ENCODE measurements at regions not wholly inside any gene's neighbourhood (a gene's known extent, or its start where the extent isn't known, plus 50 kb on each side); places are given as distances from the start of the nearest gene placed in this dataset.

DNA sequence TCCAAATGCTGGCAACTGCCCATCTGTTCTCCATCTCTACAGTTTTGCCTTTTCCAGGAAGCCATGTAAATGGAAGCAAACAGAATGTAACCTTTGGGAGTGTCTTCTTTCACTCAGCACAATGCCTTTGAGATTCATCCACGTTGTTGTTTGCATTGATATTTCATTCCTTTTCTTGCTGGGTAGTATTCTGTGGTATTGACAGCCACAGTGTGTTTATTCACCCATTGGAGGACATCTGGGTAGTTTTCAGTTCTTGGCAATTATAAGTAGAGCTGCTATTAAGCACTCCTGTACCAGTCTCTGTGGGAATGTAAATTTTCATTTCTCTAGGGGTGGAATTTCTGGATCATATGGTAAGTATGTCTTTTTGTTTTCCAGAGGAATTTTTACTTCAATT is 194.3 kb upstream of the RPS6KA3 start:
- TF ChIP-seq, protein P1, sequence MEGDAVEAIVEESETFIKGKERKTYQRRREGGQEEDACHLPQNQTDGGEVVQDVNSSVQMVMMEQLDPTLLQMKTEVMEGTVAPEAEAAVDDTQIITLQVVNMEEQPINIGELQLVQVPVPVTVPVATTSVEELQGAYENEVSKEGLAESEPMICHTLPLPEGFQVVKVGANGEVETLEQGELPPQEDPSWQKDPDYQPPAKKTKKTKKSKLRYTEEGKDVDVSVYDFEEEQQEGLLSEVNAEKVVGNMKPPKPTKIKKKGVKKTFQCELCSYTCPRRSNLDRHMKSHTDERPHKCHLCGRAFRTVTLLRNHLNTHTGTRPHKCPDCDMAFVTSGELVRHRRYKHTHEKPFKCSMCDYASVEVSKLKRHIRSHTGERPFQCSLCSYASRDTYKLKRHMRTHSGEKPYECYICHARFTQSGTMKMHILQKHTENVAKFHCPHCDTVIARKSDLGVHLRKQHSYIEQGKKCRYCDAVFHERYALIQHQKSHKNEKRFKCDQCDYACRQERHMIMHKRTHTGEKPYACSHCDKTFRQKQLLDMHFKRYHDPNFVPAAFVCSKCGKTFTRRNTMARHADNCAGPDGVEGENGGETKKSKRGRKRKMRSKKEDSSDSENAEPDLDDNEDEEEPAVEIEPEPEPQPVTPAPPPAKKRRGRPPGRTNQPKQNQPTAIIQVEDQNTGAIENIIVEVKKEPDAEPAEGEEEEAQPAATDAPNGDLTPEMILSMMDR (IDR thresholded peaks at IDR 0.05) = no peak
- no peak for DNase-seq (ENCODE audit: low spot score in 2 of 2)
- H3K4me3 ChIP-seq = no peak overlapping the region
- H3K36me3 ChIP-seq = no peaks in the 10 kb centered on the region
- H3K27me3 ChIP-seq = no peaks in the 10 kb centered on the region
- no peak overlapping the region for H3K27ac ChIP-seq
- H3K4me1 ChIP-seq = no peaks in the 10 kb centered on the region
- H3K9me3 ChIP-seq = no peaks in the 10 kb centered on the region
- intact Hi-C loops (cut with DNase I) = no loop called here

DNA sequence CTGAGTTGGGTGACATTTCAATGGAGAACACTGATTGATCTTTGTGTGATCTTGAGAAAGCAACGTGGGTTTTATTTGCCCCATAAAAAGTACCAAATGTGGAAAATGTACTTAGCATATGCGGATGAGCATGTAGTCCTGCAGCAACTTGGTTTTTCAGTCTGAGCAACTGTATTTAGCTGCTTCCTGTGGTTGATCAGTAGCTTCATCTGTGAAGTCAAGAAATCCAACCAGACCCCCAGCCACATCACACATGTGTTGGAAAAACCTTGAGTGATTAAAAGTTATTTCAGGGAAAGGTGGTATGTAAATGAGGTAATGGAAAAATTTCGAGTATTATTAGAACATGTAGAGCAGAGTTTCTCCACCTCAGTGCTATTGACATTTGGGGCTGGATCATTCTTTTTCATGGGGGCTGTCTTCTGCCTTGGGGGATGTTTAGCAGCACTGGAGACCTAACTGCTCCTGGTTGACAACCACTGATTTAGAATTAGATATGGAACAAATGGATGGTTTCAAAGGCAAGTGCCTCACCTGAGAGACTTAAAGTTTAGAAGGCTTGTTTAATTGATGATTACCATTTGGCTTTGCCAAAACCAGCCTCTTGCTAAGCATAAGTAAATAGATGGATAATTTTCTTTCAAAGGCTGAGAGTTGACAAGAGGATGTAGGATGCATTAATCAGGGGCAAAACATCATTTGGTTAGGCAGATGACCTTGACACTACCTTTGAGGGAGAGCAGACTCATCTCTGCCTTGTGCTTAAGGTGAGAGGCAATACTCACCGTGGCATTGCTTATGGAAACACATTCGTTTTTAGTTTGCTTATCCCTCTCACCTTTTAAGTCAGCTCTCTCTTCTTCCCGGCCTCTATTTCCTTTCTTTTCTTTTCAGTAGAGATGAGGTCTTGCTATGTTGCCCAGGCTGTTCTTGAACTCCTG is 193.0 kb upstream of the RPS6KA3 start:
- Histone ChIP-seq H3K27ac (no peak overlapping the region), H3K9me3 (no peaks in the 10 kb centered on the region), H3K4me3 (no peak overlapping the region), H3K36me3 (no peaks in the 10 kb centered on the region), H3K27me3 (no peaks in the 10 kb centered on the region), H3K4me1 (no peaks in the 10 kb centered on the region)
- TF ChIP-seq, protein P1 (IDR thresholded peaks at IDR 0.05) = no peak
- intact Hi-C loops (cut with DNase I) = no loop called here
- DNase-seq (ENCODE audit: low spot score in 2 of 2) = no peak

DNA sequence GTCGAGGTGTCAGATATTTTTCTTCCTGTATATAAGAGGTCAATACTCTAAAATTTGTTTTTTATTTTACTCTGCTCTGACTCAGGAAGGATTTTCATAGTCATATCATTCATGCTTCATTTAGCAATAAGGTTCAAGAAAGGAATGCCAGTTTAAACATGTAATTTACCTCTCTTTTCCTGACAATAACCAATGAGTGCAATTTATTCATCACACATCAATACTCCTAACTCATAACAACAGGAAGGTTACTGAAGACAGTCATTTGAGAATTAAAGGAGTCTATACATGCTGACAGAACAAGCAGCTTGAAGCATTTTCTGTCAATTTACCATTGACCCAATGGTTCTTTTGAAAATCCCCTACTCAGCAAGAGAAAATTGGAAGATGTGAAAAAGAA is 190.3 kb upstream of the RPS6KA3 start:
- Histone ChIP-seq H3K27ac (no peak overlapping the region), H3K4me3 (no peak overlapping the region), H3K27me3 (no peaks in the 10 kb centered on the region), H3K9me3 (no peaks in the 10 kb centered on the region), H3K4me1 (no peaks in the 10 kb centered on the region), H3K36me3 (no peaks in the 10 kb centered on the region)
- intact Hi-C loops (cut with DNase I) = no loop called here
- TF ChIP-seq, protein P1 (IDR thresholded peaks at IDR 0.05) = no peak
- DNase-seq (ENCODE audit: low spot score in 2 of 2) = no peak

DNA sequence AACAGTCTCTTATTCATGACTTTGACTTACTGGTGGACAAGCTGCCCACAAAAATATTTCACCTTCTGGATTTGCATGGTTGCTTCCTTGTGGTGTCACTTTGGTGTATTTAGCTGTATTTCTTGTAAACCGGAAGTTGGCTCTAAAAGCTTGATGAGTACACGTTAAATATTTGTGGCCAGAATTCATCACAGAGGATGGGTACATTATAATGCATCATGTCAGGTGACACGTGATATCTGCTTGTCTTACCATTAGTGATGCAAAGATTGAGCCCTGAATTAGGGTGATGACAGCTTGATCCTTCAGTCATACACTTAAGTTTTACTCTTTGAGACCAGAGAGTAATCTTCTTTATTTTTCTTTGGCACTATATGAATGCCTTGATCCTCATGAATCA is 188.3 kb upstream of the RPS6KA3 start:
- intact Hi-C loops (cut with DNase I) = no loop called here
- Histone ChIP-seq H3K4me1 (no peaks in the 10 kb centered on the region), H3K4me3 (no peak overlapping the region), H3K36me3 (no peaks in the 10 kb centered on the region), H3K9me3 (no peaks in the 10 kb centered on the region), H3K27me3 (no peaks in the 10 kb centered on the region), H3K27ac (no peak overlapping the region)
- TF ChIP-seq, protein P1 (IDR thresholded peaks at IDR 0.05) = no peak
- DNase-seq (ENCODE audit: low spot score in 2 of 2) = no peak

DNA sequence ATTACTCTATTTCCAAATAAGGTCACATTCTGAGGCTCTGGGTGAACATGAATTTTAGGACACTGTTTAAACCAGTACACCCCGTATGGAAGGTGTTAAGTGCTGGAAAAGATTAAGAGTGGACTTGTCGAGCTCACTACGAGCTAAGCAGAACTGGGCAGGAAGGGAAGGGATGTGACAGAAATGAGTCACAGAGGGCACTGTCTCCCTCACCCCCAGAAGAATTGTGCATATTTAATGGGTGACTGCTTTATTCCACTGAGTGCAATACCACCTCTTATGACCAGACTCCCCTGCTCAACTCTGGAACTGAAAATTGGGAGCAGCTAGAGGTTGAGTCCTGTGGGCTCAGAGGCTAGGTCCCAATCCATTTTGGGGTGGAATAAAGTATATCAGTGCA is 187.4 kb upstream of the RPS6KA3 start:
- intact Hi-C loops (cut with DNase I) = no loop called here

More for the DNA sequence above, 187.4 kb upstream of the RPS6KA3 start:
- Histone ChIP-seq H3K36me3 (no peaks in the 10 kb centered on the region), H3K27ac (no peak overlapping the region), H3K9me3 (no peaks in the 10 kb centered on the region), H3K4me3 (no peak overlapping the region), H3K4me1 (no peaks in the 10 kb centered on the region), H3K27me3 (no peaks in the 10 kb centered on the region)
- TF ChIP-seq, protein P1 (IDR thresholded peaks at IDR 0.05) = no peak
- no peak for DNase-seq (ENCODE audit: low spot score in 2 of 2)
